HG02678 (cell line): ENCODE measurements at regions not wholly inside any gene's neighbourhood (a gene's known extent, or its start where the extent isn't known, plus 50 kb on each side); places are given as distances from the start of the nearest gene placed in this dataset.
A peak's percentile ranks its signal among the peaks of the same experiment; 100 is the strongest.

Experiments used
- ATAC-seq: cut with Tn5 transposase; IDR thresholded peaks from one replicate; pipeline ENCODE4 v1.9.1; 2021; ENCODE audit warnings: mild to moderate bottlenecking, moderate library complexity; ENCODE audit not compliant: unreplicated experiment

DNA sequence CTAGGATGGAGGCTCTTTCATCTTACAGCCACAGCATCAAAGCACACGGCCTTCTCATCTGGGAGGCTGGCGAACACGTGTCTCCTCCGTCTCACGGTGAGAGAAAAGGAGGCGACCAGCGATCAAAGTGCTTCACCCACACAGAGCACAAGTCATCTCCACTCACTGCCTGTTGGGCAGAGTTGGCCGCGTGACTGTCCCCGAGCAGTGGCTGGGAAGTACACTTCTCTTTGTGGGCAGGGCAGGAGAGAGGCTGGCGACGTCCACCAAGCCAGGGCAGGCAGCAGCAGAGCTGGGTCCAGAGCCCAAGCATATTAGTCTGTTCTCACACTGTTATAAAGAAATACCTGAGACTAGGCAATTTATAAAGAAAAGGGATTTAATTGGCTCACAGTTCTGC lies 64.1 kb upstream of the FOXC1 start:
- no peak for ATAC-seq

DNA sequence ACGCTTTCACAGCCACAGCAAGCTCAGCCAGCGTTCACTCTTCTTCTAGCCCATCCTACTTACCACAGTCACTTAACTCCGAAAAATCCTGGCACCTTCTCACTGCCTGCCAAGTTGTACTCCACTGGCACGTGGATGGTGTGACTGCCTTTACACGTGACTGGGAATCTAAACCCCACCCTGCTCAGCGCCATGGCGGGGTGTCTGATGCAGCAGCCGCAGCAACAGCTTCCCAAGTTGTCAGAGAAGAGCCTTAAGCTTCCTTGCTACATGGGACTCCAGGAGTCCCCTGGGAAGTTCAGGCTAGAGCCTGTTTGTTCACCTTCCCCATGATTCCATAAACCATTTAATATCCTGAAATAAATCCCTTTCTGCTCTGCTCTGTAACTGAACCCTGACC lies 61.9 kb upstream of the FOXC1 start:
- ATAC-seq: no peak

DNA sequence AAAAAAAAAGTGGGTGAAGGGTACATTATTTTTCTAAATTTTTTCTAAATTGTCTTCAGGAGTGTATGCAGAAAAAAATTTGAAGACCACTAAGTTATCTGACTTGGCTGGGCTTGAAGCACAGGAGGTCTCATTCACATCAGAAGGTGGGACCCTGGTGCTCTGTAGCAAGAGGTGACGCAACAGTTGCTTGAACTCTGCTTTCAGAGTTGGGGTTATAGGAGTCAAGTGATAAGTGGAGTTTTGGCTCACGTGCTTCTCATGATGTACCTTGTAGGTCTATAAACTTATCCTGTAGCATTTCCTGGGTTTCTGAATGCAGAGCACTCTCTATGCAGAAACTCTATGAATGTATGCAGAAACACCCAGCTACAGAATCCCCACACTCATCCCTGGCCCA lies 58.5 kb upstream of the FOXC1 start:
- ATAC-seq: no peak

DNA sequence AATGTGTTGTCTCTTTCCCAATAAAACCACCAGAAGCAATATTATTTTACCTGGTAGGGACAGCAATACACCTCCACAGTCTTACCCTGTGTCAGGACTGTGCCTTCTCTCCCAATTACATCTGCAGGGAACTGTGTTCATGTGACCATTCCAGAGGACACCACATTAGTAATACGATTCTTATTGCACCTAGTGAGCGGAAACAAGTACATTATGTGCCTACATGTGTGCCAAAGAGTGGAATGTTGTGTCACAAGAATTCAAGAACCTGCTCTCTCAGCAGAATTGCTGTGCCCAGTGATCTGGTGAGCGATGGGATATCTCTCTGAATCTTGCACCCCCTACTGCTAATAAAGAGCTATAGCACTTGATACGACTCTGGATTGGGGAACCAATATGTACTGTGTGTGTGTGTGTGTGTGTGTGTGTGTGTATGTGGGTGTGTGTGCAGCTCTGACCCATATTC lies 57.4 kb upstream of the FOXC1 start:
- no peak for ATAC-seq

DNA sequence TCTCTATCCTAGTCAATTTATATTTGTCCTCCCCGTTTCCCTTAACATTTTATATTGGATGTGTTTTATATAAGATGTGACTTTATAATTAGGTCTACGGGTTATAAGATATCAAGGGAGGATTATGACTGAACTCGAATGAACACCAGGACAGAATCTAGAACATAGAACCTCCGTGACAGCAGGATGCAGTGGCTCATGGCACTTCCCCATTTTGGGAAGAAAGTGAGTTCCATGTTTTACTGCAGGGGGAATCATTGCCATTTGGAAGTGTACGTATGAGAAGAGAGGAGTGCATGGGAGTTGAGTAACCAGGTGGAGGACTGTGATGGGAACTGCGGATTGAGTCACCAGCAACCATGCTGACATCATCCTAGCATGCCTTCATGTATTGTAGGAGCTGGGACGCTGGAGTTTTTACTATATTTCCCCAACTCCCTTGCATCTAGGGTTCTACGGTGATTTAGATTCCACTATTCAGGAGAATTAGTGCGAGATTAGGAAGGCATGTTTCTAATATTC lies 56.1 kb upstream of the FOXC1 start:
- ATAC-seq: no peak

DNA sequence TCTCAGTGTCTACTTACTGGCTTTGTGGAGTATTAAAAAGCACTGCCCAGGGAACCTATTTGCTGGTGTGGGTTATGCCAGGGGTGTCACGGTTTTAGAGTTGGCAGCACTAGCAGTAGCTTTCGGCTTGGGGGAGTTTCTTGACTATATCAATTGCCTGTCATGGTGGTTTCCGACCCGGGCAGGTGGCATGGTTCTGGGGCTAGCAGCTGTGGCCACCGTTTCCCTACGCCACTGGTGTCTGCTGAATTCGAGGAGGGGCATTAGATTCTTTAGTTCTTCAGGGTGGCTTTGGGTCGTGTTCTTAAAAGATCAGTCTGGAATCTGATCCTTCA lies 55.6 kb upstream of the FOXC1 start:
- no peak for ATAC-seq

DNA sequence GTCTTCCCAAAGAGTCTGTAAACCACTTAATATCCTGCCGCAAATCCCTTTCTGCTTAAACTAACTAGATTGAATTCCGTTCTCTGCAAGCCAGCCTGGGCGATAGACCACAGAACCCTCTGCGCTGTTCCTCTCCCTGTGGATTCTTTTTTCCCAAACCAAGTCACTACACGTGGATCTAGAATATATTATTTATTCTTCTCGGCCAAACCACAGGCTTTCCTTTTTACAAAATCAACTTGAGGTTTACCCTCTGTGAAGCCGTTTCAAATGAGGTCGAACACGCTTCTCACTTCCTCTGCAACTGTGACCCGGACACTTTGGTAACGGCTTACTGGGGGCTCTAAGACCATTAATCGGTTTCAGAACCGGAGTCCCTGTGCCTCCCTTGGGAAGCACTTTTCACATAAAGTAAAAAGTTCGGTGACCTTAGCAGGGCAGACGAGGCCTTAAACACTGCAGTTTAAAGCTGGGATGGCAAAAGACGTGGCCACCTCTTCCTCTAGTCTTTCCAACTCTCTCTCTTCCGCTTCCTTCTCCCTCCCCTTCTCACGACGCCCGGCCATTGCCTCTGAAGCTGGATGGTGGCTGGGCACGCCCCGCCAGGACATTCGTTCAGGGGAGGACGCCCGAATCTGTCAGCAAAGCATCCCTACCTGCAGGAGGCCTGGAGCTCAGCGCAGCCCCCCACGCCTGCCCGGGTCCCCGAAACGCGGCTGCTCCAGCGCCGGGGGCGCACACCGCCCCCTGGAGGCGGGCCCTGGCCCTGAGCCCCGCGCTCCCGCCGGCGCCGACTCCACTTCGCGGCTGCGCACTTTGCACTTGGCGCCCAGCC lies 55.0 kb upstream of the FOXC1 start:
- peak; percentile 54 for ATAC-seq

DNA sequence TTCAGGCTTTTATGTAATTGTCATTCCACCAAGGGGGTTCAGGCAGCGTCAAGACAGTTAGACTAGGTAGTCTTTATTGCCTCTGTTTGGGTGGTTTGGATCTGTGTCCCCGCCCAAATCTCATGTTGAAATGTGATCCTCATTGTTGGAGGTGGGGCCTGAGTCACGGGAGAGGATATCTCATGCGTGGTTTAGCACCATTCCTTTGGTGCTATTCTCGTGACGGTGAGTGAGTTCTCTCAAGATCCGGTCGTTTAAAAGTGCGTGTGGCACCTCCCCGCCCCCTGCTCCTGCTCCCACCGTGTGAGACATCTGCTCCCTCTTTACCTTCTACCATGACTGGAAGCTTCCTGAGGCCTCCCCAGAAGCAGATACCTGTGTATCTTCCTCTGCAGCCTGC lies 51.3 kb upstream of the FOXC1 start:
- ATAC-seq: no peak
